BLaER1 treated with 17β-estradiol and CSF1 and Interleukin-3, amounts not matched to agents 10 nM and 100 nM (cell line): ENCODE measurements at regions not wholly inside any gene's neighbourhood (a gene's known extent, or its start where the extent isn't known, plus 50 kb on each side); places are given as distances from the start of the nearest gene placed in this dataset.
"Not testable (repeated sequence)": the region's sequence is repeated elsewhere in the genome, so short reads cannot be mapped to it uniquely, and the experiment has no call there.

ENCODE experiments used
- H3K27ac ChIP-seq, 11 experiments: shearing (Covaris generic); formaldehyde crosslinking; 2 replicates each; pipeline ENCODE4 v1.8.1; 2022
- H3K27me3 ChIP-seq, 11 experiments: shearing (Covaris generic); formaldehyde crosslinking; 2 replicates each; pipeline ENCODE4 v1.8.1; 2022
- H3K36me3 ChIP-seq, 11 experiments: shearing (Covaris generic); formaldehyde crosslinking; 2 replicates each; pipeline ENCODE4 v1.8.1; 2022
- H3K4me1 ChIP-seq, 10 experiments: shearing (Covaris generic); formaldehyde crosslinking; 2 replicates each; pipeline ENCODE4 v1.8.1; 2022
- H3K4me2 ChIP-seq, 11 experiments: shearing (Covaris generic); formaldehyde crosslinking; 2 replicates each; pipeline ENCODE4 v1.8.1; 2022
- H3K4me3 ChIP-seq, 10 experiments: shearing (Covaris generic); formaldehyde crosslinking; 2 replicates each; pipeline ENCODE4 v1.8.1; 2022
- H3K9ac ChIP-seq, 11 experiments: shearing (Covaris generic); formaldehyde crosslinking; 2 replicates each; pipeline ENCODE4 v1.8.1; 2022
- H3K9me3 ChIP-seq, 11 experiments: shearing (Covaris generic); formaldehyde crosslinking; replicated peaks in 1 of 11; 2 replicates each; pipeline ENCODE4 v1.8.1; 2022
- H4K20me1 ChIP-seq, 11 experiments: shearing (Covaris generic); formaldehyde crosslinking; 2 replicates each; pipeline ENCODE4 v1.8.1; 2022
- Cebpa-rat ChIP-seq, 11 experiments: shearing (Covaris generic); IDR thresholded peaks; 2 replicates each; pipeline ENCODE4 v1.8.1; 2022

DNA sequence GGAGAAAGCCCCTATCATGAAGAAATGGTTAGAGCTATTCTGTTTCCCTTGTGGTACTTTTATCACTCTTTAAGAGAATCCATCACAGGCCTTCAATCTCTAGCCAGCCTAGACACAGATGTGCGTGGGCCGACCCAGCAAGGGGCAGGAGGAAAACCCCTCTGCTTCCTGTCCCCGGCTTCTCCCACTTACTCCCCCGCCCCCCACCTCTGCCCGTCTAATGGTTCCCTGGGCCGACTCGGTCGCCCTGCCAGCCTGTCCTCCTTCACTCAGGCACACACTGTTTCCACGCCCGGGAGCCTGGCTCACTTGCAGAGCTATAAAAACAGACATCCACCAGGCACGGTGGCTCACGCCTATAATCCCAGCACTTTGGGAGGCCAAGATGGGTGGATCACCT is 58.3 kb upstream of the TFRC start:
- Histone ChIP-seq H3K4me1 (peaks cover 53 to 64% (median 57%) of the 10 kb centered on the region in 10 experiments), H3K4me2 (peak overlapping the region; percentile 63 to 95 (median 75)), H3K27me3 (no peaks in the 10 kb centered on the region), H3K9me3 (no peaks in the 10 kb centered on the region), H3K36me3 (no peaks in the 10 kb centered on the region), H3K27ac (peak overlapping the region in 8 of 11 experiments; percentile 5 to 62 (median 38); a peak in 12 of 22 replicates), H3K4me3 (no peak overlapping the region), H3K9ac (peak overlapping the region in 6 of 11 experiments; percentile 4 to 57 (median 38); a peak in 7 of 22 replicates), H4K20me1 (no peaks in the 10 kb centered on the region)
- TF ChIP-seq Cebpa-rat (IDR thresholded peaks at IDR 0.05): no peak

DNA sequence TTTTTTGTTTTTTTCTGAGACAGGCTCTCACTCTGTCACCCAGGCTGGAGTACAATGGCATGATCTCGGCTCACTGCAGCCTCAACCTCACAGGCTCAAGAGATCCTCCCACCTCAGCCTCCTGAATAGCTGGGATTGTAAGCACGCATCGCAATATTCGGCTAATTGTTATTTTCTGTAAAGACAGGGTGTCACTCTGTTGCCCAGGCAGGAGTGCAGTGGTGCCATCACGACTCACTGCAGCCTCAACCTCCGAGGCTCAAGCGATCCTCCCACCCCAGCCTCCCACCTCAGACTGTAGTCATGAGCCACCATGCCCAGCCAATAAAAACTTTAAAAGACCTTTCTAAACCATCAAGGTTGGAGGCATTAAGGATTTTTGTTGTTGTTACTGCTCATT is 57.4 kb upstream of the TFRC start:
- no peaks in the 10 kb centered on the region for H4K20me1 ChIP-seq
- no peaks in the 10 kb centered on the region for H3K27me3 ChIP-seq
- H3K36me3 ChIP-seq: no peaks in the 10 kb centered on the region
- no peak overlapping the region for H3K4me3 ChIP-seq
- peak overlapping the region in 1 of 11 experiments; percentile 0; a peak in 1 of 22 replicates for H3K27ac ChIP-seq
- no peaks in the 10 kb centered on the region for H3K9me3 ChIP-seq
- H3K4me2 ChIP-seq: peak overlapping the region in 3 of 11 experiments; percentile 63 to 80 (median 67); a peak in 3 of 22 replicates
- H3K9ac ChIP-seq: no peak overlapping the region
- TF ChIP-seq Cebpa-rat (IDR thresholded peaks at IDR 0.05): no peak
- peaks cover 44 to 55% (median 47%) of the 10 kb centered on the region in 10 experiments for H3K4me1 ChIP-seq

DNA sequence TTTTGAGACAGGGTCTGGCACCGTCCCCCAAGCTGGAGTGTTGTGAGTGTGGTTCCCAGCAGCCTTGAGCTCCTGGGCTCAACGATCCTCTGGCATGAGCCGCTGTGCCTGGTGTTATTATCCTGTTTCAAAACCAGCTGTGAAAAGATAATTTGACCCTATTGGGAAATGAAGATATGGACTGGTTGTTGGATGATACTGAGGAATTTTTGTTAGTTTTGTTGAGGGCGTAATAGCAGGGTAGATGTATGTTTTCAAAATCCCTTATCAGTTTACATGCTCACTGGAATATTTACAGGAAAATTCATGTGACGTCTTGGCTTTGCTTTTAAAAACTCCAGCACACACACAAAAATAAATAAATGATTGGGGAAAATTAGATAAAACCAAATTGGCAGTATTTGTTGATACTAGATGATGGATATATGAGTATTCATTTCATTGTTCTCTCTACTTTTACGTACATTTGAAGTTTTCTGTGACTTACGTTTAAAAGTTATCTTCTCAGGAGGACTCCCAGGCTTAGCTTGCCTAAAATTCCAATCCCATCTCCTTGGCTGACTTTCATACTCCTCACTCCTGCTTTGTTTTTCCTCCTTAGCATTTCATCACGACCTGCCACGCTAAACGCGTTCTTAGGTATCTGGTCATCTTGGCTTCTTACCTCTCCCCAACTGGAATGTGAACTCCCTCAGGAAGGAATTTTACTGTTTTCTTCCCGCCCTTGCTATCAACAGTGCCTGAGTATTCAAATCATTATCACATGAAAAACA is 56.8 kb upstream of the TFRC start:
- Histone ChIP-seq H3K36me3 (no peaks in the 10 kb centered on the region), H3K9me3 (no peaks in the 10 kb centered on the region), H3K4me1 (peaks cover 38 to 49% (median 41%) of the 10 kb centered on the region in 10 experiments), H3K4me2 (no peak overlapping the region), H4K20me1 (no peaks in the 10 kb centered on the region), H3K27ac (no peak overlapping the region), H3K27me3 (no peaks in the 10 kb centered on the region), H3K9ac (no peak overlapping the region), H3K4me3 (no peak overlapping the region)
- TF ChIP-seq Cebpa-rat (IDR thresholded peaks at IDR 0.05): no peak

DNA sequence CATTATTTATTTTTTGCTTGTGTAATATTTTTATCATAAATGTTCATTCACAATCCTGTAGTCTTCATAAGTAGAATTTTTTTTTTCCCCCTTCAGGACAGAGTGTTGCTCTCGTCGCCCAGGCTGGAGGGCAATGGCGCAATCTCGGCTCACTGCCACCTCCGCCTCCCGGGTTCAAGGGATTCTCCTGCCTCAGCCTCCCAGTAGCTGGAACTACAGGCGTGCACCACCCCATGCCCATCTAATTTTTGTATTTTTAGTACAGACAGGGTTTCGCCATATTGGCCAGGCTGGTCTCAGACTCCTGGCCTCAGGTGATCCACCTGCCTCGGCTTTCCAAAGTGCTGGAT is 54.7 kb upstream of the TFRC start:
- not testable (repeated sequence) for H3K27ac ChIP-seq, H3K9ac ChIP-seq, H3K27me3 ChIP-seq, H3K36me3 ChIP-seq, H3K4me3 ChIP-seq, H3K4me2 ChIP-seq, H4K20me1 ChIP-seq, H3K9me3 ChIP-seq
- peaks cover 17 to 28% (median 21%) of the 10 kb centered on the region in 10 experiments for H3K4me1 ChIP-seq

DNA sequence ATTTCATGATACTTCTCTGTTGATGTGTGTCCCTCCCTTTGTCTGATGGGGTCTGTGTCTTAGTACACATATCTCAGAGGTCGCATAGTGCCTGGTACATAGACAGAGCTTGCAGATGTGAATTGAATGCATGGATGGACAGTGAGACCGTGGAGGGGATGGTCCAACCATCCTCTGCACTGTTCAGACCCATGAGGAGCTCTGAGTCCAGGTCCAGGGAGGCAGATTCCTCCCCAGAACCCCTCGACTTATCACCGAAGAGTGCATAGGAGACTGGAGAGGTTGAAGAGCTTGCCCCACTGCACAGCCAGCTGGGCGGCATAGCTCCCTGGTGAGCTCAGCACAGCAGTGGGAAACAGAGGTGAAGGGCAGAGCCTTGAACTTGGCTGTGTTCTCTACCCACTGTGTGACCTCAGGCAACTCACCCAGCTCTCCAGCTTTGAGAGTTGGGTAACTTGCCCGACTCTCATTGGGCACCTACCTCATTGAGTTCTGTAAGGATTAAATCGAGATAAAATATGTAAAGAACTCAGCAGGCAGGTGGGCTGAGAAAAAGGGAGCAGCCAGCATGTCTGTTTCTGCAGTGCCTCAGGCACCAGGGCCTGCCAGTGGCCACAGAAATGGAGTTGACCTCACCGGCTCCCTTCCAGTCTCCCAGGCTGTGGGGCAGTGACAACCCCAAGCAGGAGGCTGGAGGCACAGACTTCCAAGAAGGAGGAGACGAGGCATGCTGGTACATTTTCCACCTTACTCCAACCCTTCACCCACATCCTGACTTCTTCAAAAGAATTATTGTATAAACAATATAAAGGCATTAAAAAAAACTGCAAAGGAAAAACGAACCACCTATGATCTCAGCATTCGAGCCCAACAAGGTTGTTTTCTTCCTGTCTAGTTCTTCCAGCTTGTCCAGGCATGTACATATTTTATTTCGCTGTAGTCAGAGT is 54.1 kb upstream of the TFRC start:
- Histone ChIP-seq H3K4me2 (no peak overlapping the region; a peak in 1 of 22 replicates), H3K36me3 (no peaks in the 10 kb centered on the region), H3K9ac (no peak overlapping the region), H3K9me3 (no peaks in the 10 kb centered on the region), H3K27me3 (no peaks in the 10 kb centered on the region), H3K4me3 (no peak overlapping the region), H3K27ac (no peak overlapping the region), H4K20me1 (no peaks in the 10 kb centered on the region), H3K4me1 (peaks cover 11 to 22% (median 14%) of the 10 kb centered on the region in 10 experiments)
- no peak for TF ChIP-seq Cebpa-rat (IDR thresholded peaks at IDR 0.05)

DNA sequence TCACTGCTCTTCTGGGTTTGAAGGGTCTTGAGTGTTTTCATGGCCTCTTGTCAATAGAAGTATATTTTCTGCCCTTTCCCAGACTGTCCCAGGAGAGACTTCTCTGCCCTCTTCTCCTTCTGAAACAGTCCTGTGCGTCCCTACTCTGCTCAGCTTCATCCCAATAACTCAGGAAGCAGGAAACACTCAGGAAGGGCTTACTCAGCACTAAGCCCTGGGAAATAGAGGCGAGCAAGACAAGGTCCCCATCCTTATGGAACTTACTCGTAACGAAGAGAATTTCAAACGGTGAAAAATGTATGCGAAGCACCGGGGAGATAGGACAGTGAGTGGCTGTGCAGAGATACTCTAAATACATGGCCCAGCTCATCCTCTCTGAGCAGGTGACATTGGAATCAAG is 52.8 kb upstream of the TFRC start:
- no peak for TF ChIP-seq Cebpa-rat (IDR thresholded peaks at IDR 0.05)
- H3K4me3 ChIP-seq: no peak overlapping the region
- no peak overlapping the region for H3K9ac ChIP-seq
- H3K27me3 ChIP-seq: no peaks in the 10 kb centered on the region
- H4K20me1 ChIP-seq: no peaks in the 10 kb centered on the region
- peak overlapping the region in 1 of 11 experiments; percentile 23; a peak in 1 of 22 replicates for H3K4me2 ChIP-seq
- no peak overlapping the region for H3K27ac ChIP-seq
- peaks cover 0 to 20% (median 9%) of the 10 kb centered on the region in 10 experiments; a peak in 14 of 20 replicates for H3K4me1 ChIP-seq
- peaks cover 0 to 5% (median 0%) of the 10 kb centered on the region in 11 experiments; a peak in 5 of 22 replicates for H3K9me3 ChIP-seq
- H3K36me3 ChIP-seq: no peaks in the 10 kb centered on the region

DNA sequence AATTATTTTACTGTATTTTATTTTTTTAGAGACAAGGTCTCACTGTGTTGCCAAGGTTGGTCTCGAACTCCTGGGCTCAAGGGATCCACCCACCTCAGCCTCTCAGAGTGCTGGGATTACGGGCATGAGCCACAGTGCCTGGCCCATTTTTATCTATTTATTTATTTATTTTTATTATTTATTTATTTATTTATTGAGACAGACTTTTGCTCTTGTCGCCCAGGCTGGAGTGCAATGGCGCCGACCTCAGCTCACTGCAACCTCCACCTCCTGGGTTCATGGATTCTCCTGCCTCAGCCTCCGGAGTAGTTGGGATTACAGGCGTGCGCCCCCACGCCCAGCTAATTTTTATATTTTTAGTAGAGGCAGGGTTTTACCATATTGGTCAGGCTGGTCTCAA is 52.0 kb upstream of the TFRC start:
- H3K27ac ChIP-seq, H3K27me3 ChIP-seq, H3K36me3 ChIP-seq, H3K4me2 ChIP-seq, H3K4me3 ChIP-seq, H3K9ac ChIP-seq, H3K9me3 ChIP-seq, H4K20me1 ChIP-seq: not testable (repeated sequence)
- H3K4me1 ChIP-seq: peaks cover 0 to 19% (median 6%) of the 10 kb centered on the region in 10 experiments; a peak in 12 of 20 replicates

DNA sequence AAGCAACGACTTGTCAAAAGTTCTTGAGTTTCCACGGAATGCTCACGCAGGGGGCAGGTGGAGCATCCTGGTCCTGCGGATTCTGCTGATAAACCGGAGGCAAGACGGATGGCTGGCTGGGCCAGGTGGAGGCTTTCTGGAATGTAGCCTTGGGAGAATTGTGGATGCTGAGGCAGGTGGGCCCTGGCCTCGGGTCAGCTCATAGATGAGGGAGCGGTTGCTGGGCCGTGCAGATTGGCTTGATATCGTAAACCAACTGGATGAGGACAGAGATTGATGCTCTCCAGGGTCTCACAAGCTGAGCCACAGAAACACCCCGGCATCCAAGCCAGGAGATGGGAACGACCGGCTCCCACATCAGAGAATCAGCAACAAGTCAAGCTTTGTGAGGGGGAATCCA is 50.0 kb upstream of the TFRC start:
- H3K27me3 ChIP-seq: no peaks in the 10 kb centered on the region
- peaks cover 11 to 32% (median 16%) of the 10 kb centered on the region in 10 experiments; a peak in 19 of 20 replicates for H3K4me1 ChIP-seq
- H3K27ac ChIP-seq: no peak overlapping the region
- TF ChIP-seq Cebpa-rat (IDR thresholded peaks at IDR 0.05): no peak
- no peaks in the 10 kb centered on the region for H4K20me1 ChIP-seq
- H3K4me3 ChIP-seq: no peak overlapping the region
- H3K9me3 ChIP-seq: peaks cover 0 to 5% (median 0%) of the 10 kb centered on the region in 11 experiments; a peak in 5 of 22 replicates
- H3K36me3 ChIP-seq: no peaks in the 10 kb centered on the region
- no peak overlapping the region for H3K9ac ChIP-seq
- no peak overlapping the region for H3K4me2 ChIP-seq
